Stimulated activated CD8-positive, alpha-beta memory T cell treated with anti-CD3 and anti-CD28 coated beads, Interleukin-4, amount 100 ng/mL, for 1 hour (primary cell): ENCODE measurements at regions not wholly inside any gene's neighbourhood (a gene's known extent, or its start where the extent isn't known, plus 50 kb on each side); places are given as distances from the start of the nearest gene placed in this dataset.

Experiments used
- DNase-seq, 2 donors: peaks; one replicate each; pipeline ENCODE4 v3.0.0-alpha.2; 2020; ENCODE audit warnings: low read depth in 2 of 2, low spot score in 1 of 2

- no peak for DNase-seq
These were observed 104.6 kb upstream of the VSTM2B start for GRCh38 chr19:29421196-29421545.

GRCh38 chr19:29422047-29422446 is 103.7 kb upstream of the VSTM2B start:
- DNase-seq, result no peak

GRCh38 chr19:29422486-29423085 is 103.2 kb upstream of the VSTM2B start:
- no peak for DNase-seq

DNA sequence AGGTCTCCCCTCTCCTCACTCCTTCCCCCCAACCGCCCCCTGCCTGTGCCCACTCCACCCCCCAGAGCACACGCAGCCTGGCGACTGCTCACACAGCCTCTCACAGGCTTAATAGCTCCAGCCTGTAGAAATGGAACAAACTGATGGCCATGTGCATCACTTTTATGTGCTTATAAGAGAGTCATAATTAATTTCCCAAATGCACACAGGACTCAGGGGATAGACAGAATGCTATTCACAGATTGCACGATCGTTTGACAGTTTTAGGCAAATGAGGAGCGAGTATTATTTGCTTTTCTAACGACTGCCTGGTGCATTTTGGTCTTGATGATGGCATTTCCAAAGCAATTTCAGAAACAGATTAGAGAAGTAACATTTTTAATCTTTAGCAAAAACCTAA is 97.7 kb upstream of the VSTM2B start:
- no peak for DNase-seq

DNA sequence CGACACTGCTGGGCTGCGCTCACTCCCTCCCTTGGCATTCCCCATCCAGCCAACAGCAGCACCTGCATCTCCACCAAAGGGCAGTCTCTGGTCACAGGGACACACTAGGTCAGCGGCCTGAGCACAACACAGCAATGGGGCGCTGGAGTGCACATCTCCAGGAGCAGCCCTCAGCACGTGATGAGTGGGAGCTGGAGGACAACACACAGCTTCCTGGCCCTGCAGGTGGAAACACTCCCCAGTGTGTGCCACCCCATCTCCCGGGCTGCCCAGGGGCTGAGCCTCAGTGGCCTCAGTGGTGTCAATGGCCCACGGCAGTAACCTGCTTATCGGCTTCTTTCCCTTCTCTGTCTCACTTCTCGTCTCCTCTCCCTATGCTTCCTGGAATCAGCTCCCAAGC is 96.8 kb upstream of the VSTM2B start:
- no peak for DNase-seq

- no peak for DNase-seq
These were observed 96.2 kb upstream of the VSTM2B start for GRCh38 chr19:29429581-29429980.

DNA sequence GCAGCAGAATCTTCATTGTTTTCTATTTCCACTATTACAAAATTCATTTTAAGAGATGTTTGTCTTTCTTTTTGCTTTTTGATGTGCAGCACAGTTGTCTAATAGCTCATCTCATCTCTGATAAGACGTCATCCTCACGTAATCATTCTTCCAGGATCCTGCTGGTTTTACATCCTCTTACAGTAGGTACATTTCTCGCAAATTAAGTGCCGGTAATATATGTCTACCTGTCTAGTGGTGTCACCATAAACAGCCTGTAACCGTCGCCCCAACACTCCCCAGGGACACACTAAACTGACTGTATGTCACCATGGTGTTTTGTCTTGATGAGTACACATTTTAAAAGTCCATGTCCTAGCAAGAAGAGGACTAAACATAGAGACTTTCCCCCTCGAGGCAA is 94.5 kb upstream of the VSTM2B start:
- no peak for DNase-seq

DNA sequence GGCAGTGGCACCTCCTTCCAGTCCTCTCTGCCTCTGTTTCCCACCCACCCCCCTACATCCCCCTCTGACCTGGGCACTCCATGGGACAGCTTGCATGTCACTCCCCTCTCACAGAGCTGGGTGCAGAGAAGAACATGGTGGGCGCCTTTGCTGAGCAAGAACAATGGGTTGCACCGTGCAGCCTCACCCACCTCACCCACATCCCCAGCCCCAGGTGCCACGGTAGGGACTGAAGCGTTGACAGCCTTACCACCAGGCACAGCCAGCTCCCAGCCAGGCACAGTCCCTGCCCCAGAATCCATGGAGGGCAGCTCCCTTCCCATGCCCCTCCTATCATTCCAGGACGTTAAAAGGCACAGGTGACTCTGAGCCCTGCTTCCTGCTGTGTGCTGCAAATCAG is 93.1 kb upstream of the VSTM2B start:
- DNase-seq, result no peak

DNA sequence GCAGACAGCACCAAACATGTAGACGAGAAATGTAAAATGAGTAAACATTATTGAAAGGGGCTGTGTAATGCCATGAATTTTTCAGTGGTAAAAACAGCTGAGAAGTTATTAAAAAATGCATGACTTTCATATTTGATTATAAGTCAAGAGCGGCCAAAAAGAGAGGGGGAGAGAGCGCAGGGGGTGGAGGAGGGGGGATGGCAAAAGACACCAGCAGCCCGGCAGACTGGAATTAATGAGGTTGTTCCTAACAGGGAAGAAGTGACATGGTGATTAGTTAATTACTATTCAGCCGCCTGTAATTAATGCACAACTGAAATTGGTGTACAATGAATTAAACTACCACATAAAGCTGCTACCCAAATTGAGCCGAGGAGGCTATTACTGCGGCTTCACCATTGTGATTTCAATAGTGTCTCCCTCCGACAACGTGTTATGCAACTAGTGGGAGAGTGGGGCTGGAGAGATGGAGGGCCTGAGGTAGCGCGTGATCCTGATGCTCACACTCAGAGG is 89.1 kb upstream of the VSTM2B start:
- no peak for DNase-seq

DNA sequence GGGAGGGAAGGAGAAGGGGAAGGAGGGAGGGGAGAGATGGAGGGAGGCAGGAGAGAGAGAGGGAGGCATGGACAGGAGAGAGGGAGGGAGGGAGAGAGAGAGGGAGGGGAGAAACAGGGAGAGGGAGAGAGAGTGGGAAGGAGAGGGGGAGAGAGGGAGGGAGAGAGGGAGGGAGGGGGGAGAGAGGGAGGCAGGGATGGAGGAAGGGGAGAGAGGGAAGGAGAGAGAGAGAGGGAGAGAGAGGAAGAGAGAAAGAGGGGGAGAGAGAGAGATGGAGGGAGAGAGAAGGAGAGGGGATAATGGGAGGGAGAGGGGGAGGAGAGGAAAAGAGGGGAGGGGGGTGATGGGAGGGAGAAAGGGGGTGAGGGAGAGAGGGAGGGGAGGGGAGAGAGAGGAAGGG is 86.8 kb upstream of the VSTM2B start:
- DNase-seq, result no peak

DNA sequence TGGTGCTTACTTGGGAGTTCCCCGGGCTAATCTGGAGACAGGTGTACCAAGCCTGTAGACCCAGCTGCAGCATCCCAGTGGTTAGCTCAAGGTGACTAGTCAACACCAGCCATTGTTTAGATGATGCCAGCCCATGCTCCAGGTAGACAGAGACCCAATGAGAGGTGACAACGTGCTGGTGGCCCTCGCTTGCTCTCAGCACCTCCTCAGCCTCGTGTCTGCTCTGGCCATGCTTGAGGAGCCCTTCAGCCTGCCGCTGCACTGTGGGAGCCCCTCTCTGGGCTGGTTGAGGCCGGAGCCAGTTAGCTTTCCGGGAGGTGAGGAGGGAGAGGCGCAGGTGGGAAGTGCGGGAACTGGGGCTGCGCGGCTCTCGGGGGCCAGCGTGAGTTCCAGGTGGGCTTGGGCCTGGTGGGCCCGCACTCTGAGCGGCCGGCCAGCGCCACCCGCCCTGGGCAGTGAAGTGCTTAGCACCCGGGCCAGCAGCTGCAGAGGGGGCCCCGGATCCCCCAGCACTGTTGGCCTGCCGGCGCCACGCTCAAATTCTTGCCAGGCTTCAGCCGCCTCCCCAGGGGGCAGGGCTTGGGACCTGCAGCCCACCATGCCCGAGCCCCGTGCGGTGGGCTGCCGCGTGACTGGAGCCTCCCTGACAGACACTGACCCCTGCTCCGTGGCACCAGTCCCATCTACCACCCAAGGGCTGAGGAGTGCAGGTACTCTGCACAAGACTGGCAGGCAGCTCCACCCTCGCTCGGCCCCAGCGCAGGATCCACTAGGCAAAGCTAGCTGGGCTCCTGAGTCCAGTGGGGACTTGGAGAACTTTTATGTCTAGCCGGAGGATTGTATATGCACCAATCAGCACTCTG is 85.9 kb upstream of the VSTM2B start:
- DNase-seq, result no peak

GRCh38 chr19:29442094-29442493 is 83.7 kb upstream of the VSTM2B start:
- DNase-seq, result no peak

GRCh38 chr19:29442910-29443309 is 82.9 kb upstream of the VSTM2B start:
- DNase-seq, result no peak

- DNase-seq, result no peak
These were observed 80.5 kb upstream of the VSTM2B start for GRCh38 chr19:29445246-29445645.

DNA sequence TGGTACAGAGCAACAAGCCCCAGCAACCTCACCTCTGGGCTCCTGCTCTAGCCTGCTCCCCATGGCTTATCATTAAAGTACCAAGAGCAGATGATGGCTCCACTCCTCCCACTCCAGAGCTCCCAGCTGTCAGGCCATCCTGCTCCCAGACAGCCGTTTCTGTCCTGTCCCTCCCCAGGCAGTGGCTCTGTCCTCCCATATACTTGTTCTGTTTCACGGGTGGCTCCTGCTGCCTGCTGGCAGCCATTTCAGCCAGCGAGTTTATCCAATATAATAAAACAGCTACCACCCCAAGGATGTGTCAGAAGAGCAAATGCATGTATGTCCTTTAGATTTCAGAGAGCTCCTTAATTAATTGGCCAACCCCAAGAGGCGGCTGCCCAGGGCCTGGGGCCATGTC is 79.4 kb upstream of the VSTM2B start:
- no peak for DNase-seq

- DNase-seq, result no peak
These were observed 77.7 kb upstream of the VSTM2B start for GRCh38 chr19:29448046-29448445.

- DNase-seq, result no peak
These were observed 76.4 kb upstream of the VSTM2B start for GRCh38 chr19:29449371-29449770.

GRCh38 chr19:29450306-29450705 is 75.5 kb upstream of the VSTM2B start:
- DNase-seq, result no peak

DNA sequence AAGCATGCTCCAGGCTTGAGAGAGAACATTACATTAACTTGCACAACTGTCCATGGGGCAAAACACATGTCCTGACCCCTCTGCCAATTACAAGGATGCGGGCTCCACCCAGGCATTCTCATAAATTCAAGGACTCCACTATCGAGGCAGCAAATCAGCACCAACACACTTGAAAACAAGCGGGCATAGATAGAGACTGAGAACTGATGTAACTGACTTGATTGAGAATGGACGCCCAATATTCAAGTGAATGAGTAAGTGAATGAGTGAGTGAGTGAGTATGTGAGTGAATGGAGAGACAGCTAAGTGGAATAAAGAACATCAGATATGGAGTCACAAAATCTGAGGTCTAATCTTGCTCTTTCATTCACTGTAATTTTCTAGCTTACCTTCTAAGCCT is 75.0 kb upstream of the VSTM2B start:
- DNase-seq, result no peak

DNA sequence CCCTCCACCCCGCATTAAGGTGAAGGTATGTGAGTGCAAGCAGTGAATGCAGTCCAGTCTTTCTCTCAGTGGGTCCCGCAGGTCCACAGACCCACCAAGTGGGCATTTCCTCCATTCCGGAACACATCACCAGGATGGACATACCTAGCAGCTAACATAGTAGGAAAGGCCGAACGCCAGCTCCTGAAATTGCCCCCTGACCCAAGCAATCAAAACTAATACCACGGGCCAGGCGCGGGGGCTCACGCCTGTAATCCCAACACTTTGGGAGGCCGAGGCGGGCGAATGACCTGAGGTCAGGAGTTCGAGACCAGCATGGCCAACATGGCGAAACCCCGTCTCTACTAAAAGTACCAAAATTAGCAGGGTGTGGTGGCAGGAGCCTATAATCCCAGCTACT is 71.7 kb upstream of the VSTM2B start:
- DNase-seq, result no peak

DNA sequence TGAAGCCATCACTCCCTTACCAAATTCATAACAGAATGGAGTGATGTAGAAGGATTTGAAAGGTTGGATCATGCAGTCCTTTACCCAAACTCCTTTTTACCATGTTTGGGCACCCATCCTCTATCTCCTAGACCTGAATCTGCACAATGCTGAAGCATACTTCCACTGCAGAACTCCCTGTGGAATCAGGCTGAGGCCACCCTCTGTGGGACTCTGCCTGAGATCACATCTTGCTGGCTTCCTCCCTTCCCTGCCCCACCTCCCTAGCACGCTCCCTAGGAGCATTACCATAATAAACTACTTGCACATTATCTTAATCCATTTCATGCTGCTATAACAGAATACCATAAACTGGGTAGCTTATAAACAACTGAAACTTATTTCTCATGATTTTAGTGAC is 68.4 kb upstream of the VSTM2B start:
- DNase-seq, result no peak

- no peak for DNase-seq
These were observed 57.9 kb upstream of the VSTM2B start for GRCh38 chr19:29467824-29468401.
